ENCODE measurements at regions not wholly inside any gene's neighbourhood (a gene's known extent, or its start where the extent isn't known, plus 50 kb on each side); places are given as distances from the start of the nearest gene placed in this dataset.
"Not testable (repeated sequence)": the region's sequence is repeated elsewhere in the genome, so short reads cannot be mapped to it uniquely, and the experiment has no call there.

GRCh38 chr10:45100429-45100828 lies 99.7 kb downstream of the ZNF22 start:
- Histone ChIP-seq H3K36me3 (no peaks in the 10 kb centered on the region), H3K27me3 (peaks cover 21% of the 10 kb centered on the region), H3K9me3 (no peaks in the 10 kb centered on the region), H3K4me3 (no peak overlapping the region)
- no peak for DNase-seq

- no peak overlapping the region for H3K4me3 ChIP-seq
- H3K27me3 ChIP-seq, result peaks cover 11% of the 10 kb centered on the region
- no peaks in the 10 kb centered on the region for H3K36me3 ChIP-seq
- no peak for DNase-seq
- H3K9me3 ChIP-seq, result no peaks in the 10 kb centered on the region
Observed at GRCh38 chr10:45104674-45105073, 104.0 kb downstream of the ZNF22 start.

- H3K4me3 ChIP-seq, H3K27me3 ChIP-seq, H3K36me3 ChIP-seq, H3K9me3 ChIP-seq, DNase-seq: not testable (repeated sequence)
Observed at GRCh38 chr10:45105309-45105708, 104.6 kb downstream of the ZNF22 start.

DNA sequence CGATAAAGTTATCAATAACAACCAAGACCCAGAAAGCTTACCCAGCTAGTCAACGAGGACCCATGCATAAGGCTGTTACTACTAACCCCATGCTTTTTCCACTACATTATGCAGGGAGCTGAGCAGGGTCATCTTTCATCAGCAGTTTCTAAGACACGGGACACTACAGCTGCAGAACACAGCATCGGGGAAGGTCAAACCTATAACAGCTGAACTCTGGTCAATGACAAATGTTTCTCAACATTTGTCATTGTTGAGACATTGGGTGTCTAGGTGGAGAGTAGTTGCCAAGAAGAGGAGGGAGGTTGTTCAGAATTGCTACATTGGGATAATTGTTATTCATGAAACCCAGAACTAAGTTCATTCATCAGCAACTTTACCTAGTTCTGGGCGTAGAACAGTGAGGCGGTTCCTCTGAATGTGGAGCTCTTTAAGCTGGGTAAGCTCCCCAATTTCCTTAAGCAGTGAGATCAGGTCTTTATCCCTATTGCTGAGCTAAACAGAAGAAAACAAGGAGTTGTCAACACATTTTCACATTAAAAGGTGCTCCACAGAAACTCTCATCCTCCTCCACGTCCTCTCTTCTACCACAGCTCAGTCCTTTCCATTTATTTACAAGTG lies 105.6 kb downstream of the ZNF22 start:
- Histone ChIP-seq H3K9me3 (no peaks in the 10 kb centered on the region), H3K27me3 (peaks cover under 1% of the 10 kb centered on the region; the same call in 1 of the 2 replicates), H3K4me3 (no peak overlapping the region), H3K36me3 (no peaks in the 10 kb centered on the region)
- DNase-seq, result no peak

- Histone ChIP-seq H3K27me3 (no peaks in the 10 kb centered on the region), H3K36me3 (no peaks in the 10 kb centered on the region), H3K9me3 (no peaks in the 10 kb centered on the region), H3K4me3 (no peak overlapping the region)
- DNase-seq, result no peak
Observed at GRCh38 chr10:45111509-45111908, 110.8 kb downstream of the ZNF22 start.

DNA sequence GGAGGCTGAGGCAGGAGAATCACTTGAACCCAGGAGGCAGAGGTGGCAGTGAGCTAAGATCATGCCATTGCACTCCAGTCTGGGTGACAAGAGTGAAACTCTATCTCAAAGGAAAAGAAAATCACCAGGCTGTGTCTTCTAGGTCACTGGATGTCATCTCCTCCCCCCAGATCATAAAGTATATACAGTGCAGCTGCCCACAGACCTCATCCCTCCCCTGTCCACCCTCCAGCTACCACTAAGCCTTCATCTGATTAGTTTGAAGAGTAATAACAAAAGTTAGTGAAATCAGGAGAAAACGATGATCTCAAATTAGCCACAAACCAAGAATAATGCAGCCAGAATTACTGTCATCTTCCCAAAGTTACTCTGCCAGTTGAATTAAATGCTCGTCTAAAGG lies 117.2 kb downstream of the ZNF22 start:
- not testable (repeated sequence) for H3K9me3 ChIP-seq, H3K36me3 ChIP-seq

DNA sequence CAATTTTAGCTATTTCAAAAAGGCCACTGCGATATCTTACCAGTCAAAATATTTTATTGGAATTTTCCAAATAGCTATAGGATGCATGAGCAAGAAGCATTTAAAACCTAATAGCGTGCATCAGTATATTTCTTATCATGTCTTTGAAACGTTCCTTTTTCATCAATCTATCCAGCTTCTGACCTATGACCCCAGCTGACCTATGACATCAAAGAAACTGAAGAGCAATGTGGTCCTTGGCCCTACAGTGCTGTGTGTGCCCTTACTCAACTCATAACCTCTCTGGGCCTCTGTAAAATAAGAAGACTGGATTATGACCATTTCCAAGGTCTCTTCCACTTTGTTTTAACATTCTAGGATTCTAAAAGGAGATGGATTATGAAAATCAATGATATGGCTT lies 118.2 kb downstream of the ZNF22 start:
- no peak for DNase-seq
- H3K9me3 ChIP-seq, result no peaks in the 10 kb centered on the region
- no peaks in the 10 kb centered on the region for H3K36me3 ChIP-seq
- no peak overlapping the region for H3K4me3 ChIP-seq
- peaks cover 2% of the 10 kb centered on the region; the same call in 1 of the 2 replicates for H3K27me3 ChIP-seq

More for the DNA sequence above, 117.2 kb downstream of the ZNF22 start:
- H3K4me3 ChIP-seq, H3K27me3 ChIP-seq, DNase-seq: not testable (repeated sequence)

- not testable (repeated sequence) for H3K4me3 ChIP-seq, DNase-seq, H3K27me3 ChIP-seq, H3K36me3 ChIP-seq, H3K9me3 ChIP-seq
Observed at GRCh38 chr10:45122180-45122860, 121.6 kb downstream of the ZNF22 start.

GRCh38 chr10:45135443-45136198 lies 134.9 kb downstream of the ZNF22 start:
- H3K9me3 ChIP-seq, result no peaks in the 10 kb centered on the region
- H3K27me3 ChIP-seq, result no peaks in the 10 kb centered on the region
- H3K36me3 ChIP-seq, result no peaks in the 10 kb centered on the region
- no peak for DNase-seq
- no peak overlapping the region for H3K4me3 ChIP-seq

GRCh38 chr10:45136256-45136655 lies 135.5 kb downstream of the ZNF22 start:
- Histone ChIP-seq H3K36me3 (no peaks in the 10 kb centered on the region), H3K9me3 (no peaks in the 10 kb centered on the region), H3K4me3 (no peak overlapping the region), H3K27me3 (no peaks in the 10 kb centered on the region)
- no peak for DNase-seq

GRCh38 chr10:45144326-45145070 lies 143.8 kb downstream of the ZNF22 start:
- no peaks in the 10 kb centered on the region for H3K27me3 ChIP-seq
- H3K36me3 ChIP-seq, result no peaks in the 10 kb centered on the region
- no peaks in the 10 kb centered on the region for H3K9me3 ChIP-seq
- H3K4me3 ChIP-seq, result no peak overlapping the region
- DNase-seq, result no peak

- H3K36me3 ChIP-seq, H3K4me3 ChIP-seq, DNase-seq, H3K9me3 ChIP-seq, H3K27me3 ChIP-seq: not testable (repeated sequence)
Observed at GRCh38 chr10:45145143-45145542, 144.4 kb downstream of the ZNF22 start.

DNA sequence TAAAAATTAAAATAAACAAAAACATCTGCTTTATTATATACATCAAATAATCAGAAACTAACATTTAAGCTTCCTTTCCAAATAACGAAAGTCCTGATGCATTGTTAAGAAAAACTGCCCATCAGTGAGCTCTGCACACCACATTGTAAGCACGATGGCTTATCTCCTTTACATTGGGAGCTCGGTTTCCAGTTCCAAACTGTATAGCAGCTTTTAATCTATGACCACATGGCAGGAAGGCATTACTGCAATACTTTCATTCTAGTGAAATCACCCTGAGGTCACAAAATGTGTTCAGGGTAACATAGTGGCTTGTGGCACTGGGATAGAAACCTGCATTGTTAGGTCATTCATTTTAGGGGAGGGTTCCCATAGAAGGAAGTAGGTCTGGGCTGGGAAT lies 146.3 kb downstream of the ZNF22 start:
- Histone ChIP-seq H3K36me3 (no peaks in the 10 kb centered on the region), H3K27me3 (no peaks in the 10 kb centered on the region), H3K9me3 (no peaks in the 10 kb centered on the region), H3K4me3 (no peak overlapping the region)
- DNase-seq, result no peak

GRCh38 chr10:45150997-45151396 lies 150.3 kb downstream of the ZNF22 start:
- H3K36me3 ChIP-seq, result no peaks in the 10 kb centered on the region

GRCh38 chr10:45151467-45152214 lies 150.9 kb downstream of the ZNF22 start:
- no peak for DNase-seq
- Histone ChIP-seq H3K4me3 (no peak overlapping the region), H3K27me3 (no peaks in the 10 kb centered on the region), H3K9me3 (no peaks in the 10 kb centered on the region), H3K36me3 (no peaks in the 10 kb centered on the region)

More at GRCh38 chr10:45150997-45151396, 150.3 kb downstream of the ZNF22 start:
- no peaks in the 10 kb centered on the region for H3K9me3 ChIP-seq
- H3K27me3 ChIP-seq, result no peaks in the 10 kb centered on the region
- no peak overlapping the region for H3K4me3 ChIP-seq
- no peak for DNase-seq

DNA sequence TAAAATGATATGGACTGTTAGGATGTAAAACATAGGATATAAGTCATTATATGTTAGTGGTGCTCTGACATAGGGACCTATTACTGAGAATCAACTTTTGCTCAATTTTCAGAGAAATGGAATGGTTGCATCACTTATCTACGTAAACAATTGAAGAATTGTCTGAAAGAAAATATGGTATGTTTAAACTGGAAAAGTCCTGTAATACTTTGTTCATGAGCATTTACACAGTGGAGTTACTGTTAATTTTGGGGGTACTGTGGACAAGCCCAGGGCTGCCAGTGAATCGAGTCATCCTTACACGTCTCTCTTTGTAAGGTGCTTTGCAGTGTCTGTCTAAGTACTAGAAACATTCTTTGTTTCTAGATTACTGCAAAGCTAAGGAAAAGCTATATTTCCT lies 152.0 kb downstream of the ZNF22 start:
- no peak overlapping the region for H3K4me3 ChIP-seq
- DNase-seq, result no peak
- H3K9me3 ChIP-seq, result no peaks in the 10 kb centered on the region
- H3K27me3 ChIP-seq, result no peaks in the 10 kb centered on the region
- H3K36me3 ChIP-seq, result no peaks in the 10 kb centered on the region

Measured in MG63 (cell line).